Keratinocyte (primary cell): ENCODE measurements at regions not wholly inside any gene's neighbourhood (a gene's known extent, or its start where the extent isn't known, plus 50 kb on each side); places are given as distances from the start of the nearest gene placed in this dataset.

ENCODE experiments used
- DNase-seq: peaks from one replicate; pipeline ENCODE4 v3.0.0-alpha.2; 2011; ENCODE audit warnings: low read depth, missing footprints, low spot score
- FAIRE-seq: peaks from 2 replicates; lab custom pipeline; 2011; peaks lifted over from hg19 to GRCh38; lab: Jason Lieb, UNC
- H2AFZ ChIP-seq: 2 replicates; pipeline ENCODE4 v1.6.0; 2012; ENCODE audit warnings: low read length, control low read depth, inconsistent platforms; ENCODE audit not compliant: control insufficient read depth
- H3K27ac ChIP-seq: 2 replicates; pipeline ENCODE4 v1.5.1; 2011; ENCODE audit warnings: low read length; ENCODE audit not compliant: control insufficient read depth, insufficient read depth
- H3K27me3 ChIP-seq: 3 replicates; pipeline ENCODE4 v1.6.0; 2011; ENCODE audit warnings: low read length; ENCODE audit not compliant: control insufficient read depth, insufficient read depth; ENCODE audit errors: extremely low read depth
- H3K36me3 ChIP-seq, 2 experiments: 2 replicates in 1 of 2; 3 replicates in 1 of 2; pipeline ENCODE4 v1.5.1; 2011; ENCODE audit warnings: low read length in 2 of 2, mild to moderate bottlenecking in 1 of 2; ENCODE audit not compliant: control insufficient read depth in 2 of 2, insufficient read depth in 2 of 2; ENCODE audit errors: extremely low read depth in 1 of 2
- H3K4me1 ChIP-seq: 3 replicates; pipeline ENCODE4 v1.5.1; 2011; ENCODE audit warnings: low read length; ENCODE audit not compliant: control insufficient read depth, insufficient read depth; ENCODE audit errors: extremely low read depth
- H3K4me2 ChIP-seq: 3 replicates; pipeline ENCODE4 v1.6.0; 2011; ENCODE audit warnings: low read depth, low read length; ENCODE audit not compliant: control insufficient read depth, insufficient read depth; ENCODE audit errors: extremely low read depth
- H3K4me3 ChIP-seq, 3 experiments: fragments of 200-600 bp in 1 of 3; sonication (generic) in 1 of 3; 2 replicates in 2 of 3; 3 replicates in 1 of 3; pipeline ENCODE4 v1.5.1; 2011 to 2016; ENCODE audit warnings: low read length in 3 of 3, mild to moderate bottlenecking in 3 of 3, control low read depth in 2 of 3, inconsistent platforms in 1 of 3, low read depth in 1 of 3, mixed read lengths in 1 of 3, mixed run types in 1 of 3, moderate library complexity in 1 of 3; ENCODE audit not compliant: control insufficient read depth in 2 of 3, insufficient read depth in 2 of 3; ENCODE audit errors: extremely low read depth in 1 of 3
- H3K79me2 ChIP-seq: 2 replicates; pipeline ENCODE4 v1.6.0; 2012; ENCODE audit warnings: low read length; ENCODE audit not compliant: control insufficient read depth, insufficient read depth
- H3K9ac ChIP-seq: 3 replicates; pipeline ENCODE4 v1.6.0; 2011; ENCODE audit warnings: low read length; ENCODE audit not compliant: control insufficient read depth, insufficient read depth; ENCODE audit errors: extremely low read depth
- H3K9me1 ChIP-seq: 3 replicates; pipeline ENCODE4 v1.6.0; 2011; ENCODE audit warnings: low read length; ENCODE audit not compliant: control insufficient read depth, insufficient read depth; ENCODE audit errors: extremely low read depth
- H3K9me3 ChIP-seq: 2 replicates; pipeline ENCODE4 v1.5.1; 2012; ENCODE audit warnings: low read depth, low read length; ENCODE audit not compliant: control insufficient read depth
- H4K20me1 ChIP-seq: 3 replicates; pipeline ENCODE4 v1.6.0; 2011; ENCODE audit warnings: low read length; ENCODE audit not compliant: control insufficient read depth, insufficient read depth; ENCODE audit errors: extremely low read depth
- CTCF ChIP-seq, 3 experiments: IDR thresholded peaks in 1 of 3; conservative IDR thresholded peaks in 1 of 3; optimal IDR thresholded peaks in 1 of 3; 2 replicates in 2 of 3; 3 replicates in 1 of 3; pipeline versions ENCODE3 to v1.5.1; 2011; ENCODE audit warnings: low read length in 3 of 3, mild to moderate bottlenecking in 3 of 3, moderate library complexity in 2 of 3, control low read depth in 1 of 3, inconsistent platforms in 1 of 3; ENCODE audit not compliant: insufficient read depth in 2 of 3; ENCODE audit errors: extremely low read depth in 1 of 3
- EZH2 ChIP-seq: IDR thresholded peaks from one replicate; pipeline ENCODE4 v1.6.1; 2012; ENCODE audit warnings: inconsistent platforms, mild to moderate bottlenecking, low read length, moderate library complexity
- dilution Hi-C: fragments of 300-500 bp; cut with MboI; formaldehyde crosslinking; loops from one replicate; pipeline ENCODE4 v1.7.0; 2020; ENCODE audit warnings: low sequenced_read_pairs; ENCODE audit not compliant: extremely low pct_ligation_motif_present

DNA sequence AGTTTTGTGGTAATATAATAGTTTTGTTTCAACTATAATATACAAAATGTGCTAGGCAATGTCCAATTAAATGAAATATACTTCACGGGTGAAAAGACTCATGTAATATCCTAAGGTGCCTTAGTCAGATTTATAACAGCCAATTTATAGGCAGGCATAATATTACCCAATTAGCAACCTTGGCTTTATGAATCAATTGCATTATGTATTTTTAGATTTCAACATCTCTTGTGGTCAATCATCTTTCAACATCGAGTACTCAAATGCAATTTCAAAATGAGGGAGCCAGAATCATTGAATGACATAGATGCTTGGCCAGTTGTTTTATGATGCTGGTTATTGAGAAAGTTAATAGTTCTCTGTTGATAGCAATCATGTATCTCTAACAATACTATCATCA lies 110.3 kb upstream of the SP8 start:
- Histone ChIP-seq H3K9me1 (no peaks in the 10 kb centered on the region), H3K9me3 (no peaks in the 10 kb centered on the region), H3K36me3 (no peaks in the 10 kb centered on the region), H4K20me1 (no peaks in the 10 kb centered on the region), H3K9ac (no peak overlapping the region), H3K79me2 (no peaks in the 10 kb centered on the region), H3K27ac (no peak overlapping the region), H3K27me3 (no peaks in the 10 kb centered on the region), H2AFZ (no peak overlapping the region), H3K4me2 (no peak overlapping the region), H3K4me3 (no peak overlapping the region), H3K4me1 (peaks cover 17% of the 10 kb centered on the region)
- no peak for DNase-seq
- TF ChIP-seq CTCF (optimal IDR thresholded peaks at IDR 0.05 in 1 of 3, IDR thresholded peaks at IDR 0.05 in 1 of 3, conservative IDR thresholded peaks at IDR 0.05 in 1 of 3; ENCODE audit: extremely low read depth in 1 of 3, insufficient read depth in 2 of 3, low read length in 3 of 3) = no peak
- no peak for TF ChIP-seq EZH2
- dilution Hi-C loops = no loop called here
- no peak for FAIRE-seq

- no peaks in the 10 kb centered on the region for H4K20me1 ChIP-seq
- no peak overlapping the region for H3K9ac ChIP-seq
- no peak overlapping the region for H3K27ac ChIP-seq
- no peak overlapping the region for H2AFZ ChIP-seq
- H3K36me3 ChIP-seq = no peaks in the 10 kb centered on the region
- no peaks in the 10 kb centered on the region for H3K9me1 ChIP-seq
- no peak overlapping the region for H3K4me3 ChIP-seq
- DNase-seq (no peak), FAIRE-seq (no peak)
- no peaks in the 10 kb centered on the region for H3K79me2 ChIP-seq
- H3K4me1 ChIP-seq = no peaks in the 10 kb centered on the region
- no peak overlapping the region for H3K4me2 ChIP-seq
- dilution Hi-C loops = no loop called here
- H3K9me3 ChIP-seq = no peaks in the 10 kb centered on the region
- no peak for TF ChIP-seq CTCF (optimal IDR thresholded peaks at IDR 0.05 in 1 of 3, IDR thresholded peaks at IDR 0.05 in 1 of 3, conservative IDR thresholded peaks at IDR 0.05 in 1 of 3; ENCODE audit: extremely low read depth in 1 of 3, insufficient read depth in 2 of 3, low read length in 3 of 3)
- no peaks in the 10 kb centered on the region for H3K27me3 ChIP-seq
These were observed 120.2 kb upstream of the SP8 start for GRCh38 chr7:20906801-20907453.
